GM19239 (cell line): ENCODE measurements at regions not wholly inside any gene's neighbourhood (a gene's known extent, or its start where the extent isn't known, plus 50 kb on each side); places are given as distances from the start of the nearest gene placed in this dataset.

Source experiments
- DNase-seq: peaks from one replicate; pipeline ENCODE4 v3.0.0; 2011; ENCODE audit warnings: low spot score; ENCODE audit not compliant: insufficient read length
- FAIRE-seq: peaks from 2 replicates; lab custom pipeline; 2011; peaks lifted over from hg19 to GRCh38; lab: Jason Lieb, UNC

DNA sequence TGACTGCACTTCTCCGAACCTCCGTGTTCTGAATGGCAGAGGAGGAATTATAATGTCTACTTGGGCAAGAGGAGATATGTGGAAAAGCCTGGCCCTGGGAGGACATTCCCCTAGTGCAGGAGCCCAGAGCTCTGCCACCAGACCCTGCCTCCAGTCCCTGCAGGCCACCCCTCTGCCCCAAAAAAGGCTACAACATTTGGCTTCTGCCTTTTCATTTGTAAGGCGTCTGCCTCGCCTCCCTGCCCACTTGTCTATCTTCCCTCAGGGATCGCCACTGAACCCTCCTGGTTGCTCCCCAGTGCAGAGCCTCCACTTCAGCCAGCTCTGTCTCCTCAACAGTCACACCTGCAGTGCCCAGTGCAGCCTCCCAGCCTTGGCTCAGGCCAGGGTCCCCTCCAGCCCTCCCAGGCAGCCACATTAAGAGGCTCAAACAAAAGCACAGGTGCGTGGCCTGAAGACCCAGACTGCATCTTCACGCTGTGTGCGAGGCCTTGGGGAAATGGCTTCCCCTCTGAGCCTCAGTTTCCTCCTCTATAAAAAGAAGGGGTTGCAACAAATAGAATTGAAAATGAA, 125.9 kb upstream of the SMAD3 start:
- DNase-seq (no peak), FAIRE-seq (no peak)

- DNase-seq (peak; percentile 24), FAIRE-seq (peak; percentile 77)
Measured at GRCh38 chr15:66940368-66940767, 125.0 kb upstream of the SMAD3 start.

GRCh38 chr15:66941108-66941711, 124.2 kb upstream of the SMAD3 start:
- no peak for DNase-seq
- no peak for FAIRE-seq

DNA sequence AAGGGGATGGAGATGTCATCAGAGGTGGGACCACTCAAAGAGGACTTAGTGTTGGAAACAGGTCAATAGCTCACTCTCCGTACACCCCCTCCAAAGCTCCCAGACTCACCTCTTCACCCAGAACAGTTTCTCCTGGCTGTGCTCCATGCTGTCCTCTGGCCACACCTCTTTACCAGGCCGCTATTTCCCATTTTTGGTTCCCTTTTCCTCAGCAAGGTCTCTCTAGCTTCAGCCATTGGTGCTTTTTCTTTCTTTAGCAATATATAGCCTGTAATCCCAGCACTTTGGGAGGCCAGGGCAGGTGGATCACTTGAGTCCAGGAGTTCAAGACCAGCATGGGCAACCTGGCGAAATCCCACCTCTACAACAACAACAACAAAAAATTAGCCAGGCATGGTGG, 123.6 kb upstream of the SMAD3 start:
- DNase-seq (no peak), FAIRE-seq (no peak)

DNA sequence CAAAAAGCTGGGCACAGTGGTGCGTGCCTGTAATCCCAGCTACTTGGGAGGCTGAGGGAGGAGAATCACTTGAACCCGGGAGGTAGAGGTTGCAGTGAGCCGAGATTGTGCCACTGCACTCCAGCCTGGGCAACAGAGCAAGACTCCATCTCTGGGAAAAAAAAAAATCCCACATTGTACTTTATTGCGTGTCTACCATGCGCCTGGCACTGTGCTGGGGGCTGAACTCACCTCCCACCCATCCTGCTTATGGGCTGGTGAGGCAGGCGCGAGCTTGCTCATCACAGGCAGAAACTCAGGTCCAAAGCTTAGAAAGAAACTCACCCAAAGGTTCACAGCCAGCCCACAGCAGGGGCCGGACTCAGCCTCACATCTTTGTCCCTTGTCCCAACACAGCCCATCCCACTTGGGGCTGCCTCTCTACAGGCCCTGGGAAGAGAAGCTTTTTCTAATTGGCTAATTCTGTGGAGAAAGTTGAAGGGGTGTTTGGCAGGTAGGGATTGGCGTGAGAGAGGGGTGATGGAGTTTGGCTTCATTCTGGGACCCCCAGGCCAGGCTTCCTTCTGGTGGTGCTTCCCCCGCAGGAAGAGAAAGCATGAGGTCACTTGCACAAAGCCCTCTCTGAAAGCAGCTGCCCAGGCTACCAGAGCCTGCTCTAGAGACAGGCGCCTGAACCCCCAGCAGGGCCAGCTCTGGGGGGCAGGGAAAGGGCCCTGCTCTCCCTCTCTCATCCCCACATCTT, 122.6 kb upstream of the SMAD3 start:
- DNase-seq (no peak), FAIRE-seq (no peak)

DNA sequence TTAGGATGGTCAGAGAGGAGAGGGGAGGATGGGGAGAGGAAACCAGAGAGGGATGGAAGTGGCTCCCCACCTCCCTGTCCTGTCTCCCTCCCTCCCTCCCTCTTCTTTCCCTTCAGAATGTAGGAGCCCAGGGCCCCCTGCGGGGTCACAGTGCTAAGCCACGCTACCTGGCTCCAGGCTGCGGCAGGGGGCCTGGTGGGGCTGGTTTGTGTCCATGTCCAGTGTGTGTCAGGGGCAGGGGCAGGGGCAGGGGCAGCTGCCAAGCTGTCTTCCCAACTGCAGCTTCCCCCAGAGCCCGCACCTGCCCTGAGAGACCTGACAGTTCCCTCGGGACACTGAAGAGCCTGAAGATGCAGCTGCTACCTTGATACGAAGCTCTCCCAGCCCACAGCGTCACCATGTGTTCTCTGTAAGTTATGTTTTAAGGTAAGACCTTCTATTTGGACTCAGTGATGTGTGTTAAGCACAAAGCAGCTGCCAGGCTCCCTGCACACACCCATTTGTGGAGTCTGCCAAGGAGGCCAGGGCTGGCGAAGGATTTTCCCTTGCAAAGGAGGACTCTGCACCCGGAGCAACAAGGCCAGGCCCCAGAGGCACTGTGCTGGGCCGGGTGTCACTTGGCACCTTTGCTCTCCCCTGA, 121.8 kb upstream of the SMAD3 start:
- DNase-seq = no peak
- FAIRE-seq = peak; percentile 60

GRCh38 chr15:66944121-66944520, 121.3 kb upstream of the SMAD3 start:
- FAIRE-seq = no peak

GRCh38 chr15:66945286-66945685, 120.1 kb upstream of the SMAD3 start:
- DNase-seq = no peak

More at GRCh38 chr15:66944121-66944520, 121.3 kb upstream of the SMAD3 start:
- DNase-seq = no peak

DNA sequence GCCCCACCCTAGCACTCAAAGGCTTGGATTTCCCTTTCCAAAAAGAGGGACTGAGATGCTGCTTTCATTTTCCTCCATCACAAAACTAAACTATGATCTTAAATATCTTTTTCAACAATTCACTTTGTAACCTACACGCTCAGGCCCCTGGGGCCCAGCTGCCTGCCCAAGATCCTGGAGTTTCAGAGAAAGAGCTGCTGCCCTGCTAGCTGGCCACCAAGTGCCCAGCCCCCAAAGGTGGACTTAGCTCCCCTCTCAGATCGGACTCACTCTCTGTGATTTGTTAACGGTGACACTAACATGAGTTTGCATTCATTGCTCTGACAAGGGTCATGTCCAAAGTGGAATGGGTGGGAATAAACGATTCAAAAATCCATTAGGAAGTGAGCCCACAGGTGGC, 119.6 kb upstream of the SMAD3 start:
- DNase-seq (no peak), FAIRE-seq (no peak)

More at GRCh38 chr15:66945286-66945685, 120.1 kb upstream of the SMAD3 start:
- FAIRE-seq = no peak

GRCh38 chr15:66946578-66947164, 118.7 kb upstream of the SMAD3 start:
- FAIRE-seq = peak; percentile 90
- peak; percentile 82 for DNase-seq

DNA sequence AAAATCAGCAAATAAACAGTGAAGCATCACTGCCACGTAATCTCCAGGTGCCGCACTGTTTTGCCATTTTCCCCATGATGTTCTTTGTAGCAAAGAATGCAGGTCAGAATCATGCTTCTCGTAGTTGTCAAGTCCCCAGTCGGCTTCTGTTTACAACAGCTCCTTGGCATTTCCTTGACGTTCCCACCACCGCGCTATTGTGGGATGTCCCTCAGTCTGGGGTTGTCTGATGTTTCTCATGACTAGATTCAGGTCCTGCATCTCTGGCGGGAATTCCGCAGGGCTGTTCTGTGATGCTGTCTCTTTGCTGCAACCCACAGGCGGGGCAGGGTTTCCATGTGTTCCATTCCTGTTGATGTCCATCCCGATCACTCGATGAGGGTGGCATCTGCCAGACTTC, 117.9 kb upstream of the SMAD3 start:
- DNase-seq = no peak
- FAIRE-seq = no peak

DNA sequence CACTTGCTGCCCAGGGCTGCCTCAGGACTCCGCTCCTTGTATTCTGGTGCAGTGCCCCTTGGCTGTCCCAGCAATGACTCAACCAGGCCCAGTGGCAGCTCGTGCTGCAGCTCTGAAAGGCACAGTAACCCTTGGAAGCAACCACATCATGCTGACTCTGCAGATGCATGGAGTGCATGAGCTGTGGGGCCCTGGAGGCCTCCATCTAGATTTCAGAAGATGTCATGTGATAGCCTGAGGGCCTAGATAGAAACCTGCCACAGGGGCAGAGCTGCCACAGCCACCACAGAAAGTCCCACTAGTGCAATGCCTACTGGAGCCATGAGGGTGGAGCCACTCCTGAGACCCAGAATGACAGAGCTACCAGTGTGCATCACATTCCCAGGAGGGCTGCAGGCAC, 117.1 kb upstream of the SMAD3 start:
- DNase-seq (no peak), FAIRE-seq (no peak)

DNA sequence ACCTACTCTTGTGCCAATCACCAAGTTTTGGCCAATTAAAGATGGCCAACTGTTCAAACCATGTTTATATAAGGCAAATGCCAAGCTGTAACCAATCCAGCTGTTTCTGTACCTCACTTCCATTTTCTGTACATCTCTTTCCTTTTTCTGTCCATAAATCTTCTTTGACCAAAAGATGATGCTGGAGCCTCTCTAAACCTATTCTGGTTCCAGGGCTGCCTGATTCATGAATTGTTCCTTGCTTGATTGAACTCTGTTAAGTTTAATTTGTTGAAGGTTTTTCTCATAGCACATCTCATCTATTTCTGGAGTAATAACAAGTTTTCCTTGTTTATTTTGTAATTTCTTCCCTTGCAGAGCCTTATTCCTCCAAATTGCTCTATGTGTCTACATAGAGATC, 115.3 kb upstream of the SMAD3 start:
- FAIRE-seq = no peak

GRCh38 chr15:66951531-66952320, 113.7 kb upstream of the SMAD3 start:
- no peak for DNase-seq
- FAIRE-seq = no peak

More for the DNA sequence above, 115.3 kb upstream of the SMAD3 start:
- no peak for DNase-seq

GRCh38 chr15:66952756-66953522, 112.5 kb upstream of the SMAD3 start:
- FAIRE-seq (no peak), DNase-seq (no peak)

- FAIRE-seq (no peak), DNase-seq (no peak)
Measured at GRCh38 chr15:66953523-66954229, 111.7 kb upstream of the SMAD3 start.

DNA sequence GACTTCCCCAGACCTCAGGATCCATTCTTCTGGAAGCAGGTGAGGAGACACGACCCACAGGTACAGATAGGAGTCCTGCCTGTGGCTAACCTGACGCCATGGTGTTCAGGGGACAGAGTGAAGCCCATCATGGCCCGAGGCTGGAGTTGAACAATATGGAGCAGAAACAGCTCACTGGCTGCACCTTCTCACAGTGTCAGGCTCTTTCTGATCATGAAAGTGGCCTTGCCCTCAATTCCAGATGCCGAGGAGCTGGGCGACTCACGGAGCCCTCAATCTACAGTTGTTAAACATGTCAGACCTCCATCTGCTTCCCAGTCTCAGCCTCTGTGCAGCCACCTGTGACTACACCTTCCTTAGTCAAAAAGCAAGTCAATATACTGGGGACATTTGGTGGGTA, 110.8 kb upstream of the SMAD3 start:
- DNase-seq (no peak), FAIRE-seq (no peak)

DNA sequence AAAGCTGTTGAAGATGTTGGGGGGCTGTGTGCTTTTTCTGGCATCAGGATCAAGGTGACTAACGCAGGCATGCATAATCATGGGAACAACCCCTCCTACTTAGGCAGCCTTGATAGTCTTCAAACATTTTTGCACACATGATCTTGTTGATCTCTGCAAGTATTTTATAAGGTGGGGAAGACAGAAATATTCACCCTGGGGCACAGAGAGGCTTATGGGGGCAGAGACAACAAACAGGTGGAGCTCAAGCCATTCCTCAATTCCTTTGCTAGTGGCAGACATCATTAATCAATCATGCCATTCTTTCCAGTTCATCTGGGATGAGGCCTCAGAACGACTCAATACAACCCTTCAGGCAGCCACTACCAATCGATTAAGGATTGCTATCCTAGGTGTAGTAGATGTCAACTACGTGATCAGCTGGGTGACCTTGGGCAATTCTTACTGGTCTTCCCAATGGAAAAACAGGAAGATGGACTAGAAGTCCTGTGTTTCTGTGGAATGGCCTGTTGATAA, 110.3 kb upstream of the SMAD3 start:
- FAIRE-seq = no peak

More for the DNA sequence above, 110.3 kb upstream of the SMAD3 start:
- no peak for DNase-seq
